ENCODE measurements at regions not wholly inside any gene's neighbourhood (a gene's known extent, or its start where the extent isn't known, plus 50 kb on each side); places are given as distances from the start of the nearest gene placed in this dataset.

- TF ChIP-seq, protein P1, sequence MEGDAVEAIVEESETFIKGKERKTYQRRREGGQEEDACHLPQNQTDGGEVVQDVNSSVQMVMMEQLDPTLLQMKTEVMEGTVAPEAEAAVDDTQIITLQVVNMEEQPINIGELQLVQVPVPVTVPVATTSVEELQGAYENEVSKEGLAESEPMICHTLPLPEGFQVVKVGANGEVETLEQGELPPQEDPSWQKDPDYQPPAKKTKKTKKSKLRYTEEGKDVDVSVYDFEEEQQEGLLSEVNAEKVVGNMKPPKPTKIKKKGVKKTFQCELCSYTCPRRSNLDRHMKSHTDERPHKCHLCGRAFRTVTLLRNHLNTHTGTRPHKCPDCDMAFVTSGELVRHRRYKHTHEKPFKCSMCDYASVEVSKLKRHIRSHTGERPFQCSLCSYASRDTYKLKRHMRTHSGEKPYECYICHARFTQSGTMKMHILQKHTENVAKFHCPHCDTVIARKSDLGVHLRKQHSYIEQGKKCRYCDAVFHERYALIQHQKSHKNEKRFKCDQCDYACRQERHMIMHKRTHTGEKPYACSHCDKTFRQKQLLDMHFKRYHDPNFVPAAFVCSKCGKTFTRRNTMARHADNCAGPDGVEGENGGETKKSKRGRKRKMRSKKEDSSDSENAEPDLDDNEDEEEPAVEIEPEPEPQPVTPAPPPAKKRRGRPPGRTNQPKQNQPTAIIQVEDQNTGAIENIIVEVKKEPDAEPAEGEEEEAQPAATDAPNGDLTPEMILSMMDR (IDR thresholded peaks at IDR 0.05; ENCODE audit: insufficient read depth, low read depth, low read length): no peak
- no peak overlapping the region for H3K4me3 ChIP-seq (ENCODE audit: low read depth, low read length)
- DNase-seq (ENCODE audit: low read depth): no peak
Observed at GRCh38 chr1:232260861-232261260, 369.1 kb downstream of the SIPA1L2 start.

DNA sequence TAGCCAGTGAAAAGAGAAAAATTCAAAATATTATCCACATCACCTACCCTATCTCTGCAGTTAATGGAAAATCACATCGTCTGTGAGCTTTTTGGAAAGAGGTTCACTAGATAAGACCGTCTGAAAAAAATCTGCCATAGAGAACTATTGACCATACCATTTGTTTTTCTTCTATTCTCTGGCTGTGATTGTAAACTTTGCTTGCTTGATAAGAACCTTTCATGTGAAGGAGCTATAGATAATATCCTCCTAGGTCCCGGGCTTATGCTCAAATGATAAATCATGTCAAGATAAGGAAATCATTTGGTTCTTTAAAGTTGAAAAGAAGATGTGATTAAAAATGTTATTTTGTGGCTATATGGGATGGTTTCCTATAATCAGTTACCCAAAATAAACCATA is 369.9 kb downstream of the SIPA1L2 start:
- no peak for DNase-seq (ENCODE audit: low read depth)
- TF ChIP-seq, protein P1 (IDR thresholded peaks at IDR 0.05; ENCODE audit: insufficient read depth, low read depth, low read length): no peak
- no peak overlapping the region for H3K4me3 ChIP-seq (ENCODE audit: low read depth, low read length)

- DNase-seq (ENCODE audit: low read depth): no peak
- TF ChIP-seq, protein P1 (IDR thresholded peaks at IDR 0.05; ENCODE audit: insufficient read depth, low read depth, low read length): no peak
- H3K4me3 ChIP-seq (ENCODE audit: low read depth, low read length): no peak overlapping the region
Observed at GRCh38 chr1:232259333-232259732, 370.6 kb downstream of the SIPA1L2 start.

GRCh38 chr1:232252546-232253118 is 377.3 kb downstream of the SIPA1L2 start:
- no peak for DNase-seq (ENCODE audit: low read depth)
- H3K4me3 ChIP-seq (ENCODE audit: low read depth, low read length): no peak overlapping the region
- TF ChIP-seq, protein P1 (IDR thresholded peaks at IDR 0.05; ENCODE audit: insufficient read depth, low read depth, low read length): no peak

DNA sequence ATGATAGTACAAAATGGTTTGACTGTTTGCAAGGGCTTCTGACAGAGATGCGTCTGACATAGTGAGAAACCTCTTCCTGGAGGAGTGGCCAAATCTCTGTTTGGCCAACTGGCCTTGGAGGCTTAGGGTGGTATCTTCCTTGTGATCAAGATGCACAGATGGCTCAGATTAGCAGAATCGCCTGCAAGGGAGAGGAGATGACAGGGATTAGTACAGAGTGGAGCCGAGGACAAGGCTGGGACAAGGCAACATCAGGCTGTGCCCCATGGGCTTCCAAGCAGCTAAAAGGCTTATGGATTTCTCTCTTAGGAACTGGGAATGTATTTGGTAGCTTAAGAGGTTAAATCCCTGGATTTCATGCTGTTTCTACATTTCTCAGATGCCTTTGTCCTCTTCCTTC is 379.1 kb downstream of the SIPA1L2 start:
- H3K4me3 ChIP-seq (ENCODE audit: low read depth, low read length): no peak overlapping the region
- TF ChIP-seq, protein P1 (IDR thresholded peaks at IDR 0.05; ENCODE audit: insufficient read depth, low read depth, low read length): no peak
- DNase-seq (ENCODE audit: low read depth): no peak

DNA sequence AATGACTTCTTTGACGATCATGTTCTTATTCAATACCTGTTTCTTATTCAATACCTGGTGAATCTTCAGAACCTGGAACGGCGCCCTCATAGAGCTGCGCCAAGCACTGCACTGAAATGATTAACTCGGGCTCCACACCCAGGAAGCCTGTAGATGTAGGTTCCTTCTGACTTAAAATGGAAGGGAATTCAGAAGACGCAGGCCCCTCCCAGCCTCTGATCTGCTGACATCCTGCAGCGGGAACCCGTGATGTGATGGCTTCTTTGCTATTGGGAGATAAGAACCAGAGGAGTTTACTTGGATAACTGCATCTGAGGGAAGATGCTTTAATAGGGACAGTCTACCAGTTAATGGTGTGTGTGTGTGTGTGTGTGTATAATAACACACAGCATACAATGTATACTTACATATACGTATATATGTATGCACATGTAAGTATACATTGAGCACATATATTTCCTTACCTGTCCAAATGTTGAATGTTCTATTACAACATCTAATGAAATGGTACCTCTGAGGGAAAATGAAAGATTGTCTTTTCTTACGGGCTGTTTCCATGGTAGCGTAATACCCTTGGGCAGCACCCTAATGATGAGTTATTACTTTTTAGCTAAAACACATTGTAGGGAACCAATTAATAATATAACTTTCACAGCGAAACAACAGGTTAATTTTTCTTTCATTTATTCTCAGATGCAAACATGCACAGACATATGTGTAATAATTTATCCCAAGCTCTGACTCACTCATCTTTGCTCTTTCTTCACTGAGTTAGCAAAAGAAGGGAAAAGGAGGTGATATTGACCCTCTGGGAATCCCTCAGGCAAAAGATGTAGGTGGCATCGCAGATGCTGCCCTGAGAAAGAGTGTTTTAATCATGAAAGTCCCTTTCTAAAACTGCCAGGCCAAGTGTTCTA is 379.8 kb downstream of the SIPA1L2 start:
- TF ChIP-seq, protein P1 (IDR thresholded peaks at IDR 0.05; ENCODE audit: insufficient read depth, low read depth, low read length): no peak
- no peak overlapping the region for H3K4me3 ChIP-seq (ENCODE audit: low read depth, low read length)
- DNase-seq (ENCODE audit: low read depth): no peak
